IMR-90 (cell line): ENCODE measurements at regions not wholly inside any gene's neighbourhood (a gene's known extent, or its start where the extent isn't known, plus 50 kb on each side); places are given as distances from the start of the nearest gene placed in this dataset.

Source experiments
- ATAC-seq: fragments of 200-7000 bp; cut with Tn5 transposase; 2 replicates; pipeline ENCODE4 v1.9.1; 2020; ENCODE audit warnings: low read depth, mild to moderate bottlenecking, moderate library complexity
- BruUV-seq: library from RNA; stranded (reverse); fragments of 400-500 nt; replicated peaks from 2 replicates; lab custom pipeline; 2021; lab: Mats Ljungman, UMichigan
- CTCF ChIA-PET: fragments of 300-600 bp; formaldehyde crosslinking; extraction: SDS; loops from one replicate; lab custom pipeline; 2021; ENCODE audit warnings: antibody characterized with exemption; lab: Yijun Ruan, JAX
- POLR2A ChIA-PET: fragments of 300-600 bp; sonication (Branson Sonifier 250); formaldehyde crosslinking; loops from one replicate; lab custom pipeline; 2022; ENCODE audit warnings: antibody characterized with exemption; ENCODE audit not compliant: unreplicated experiment; lab: Charles Lee
- DNase-seq: peaks from one replicate; pipeline ENCODE4 v3.0.0; 2013
- H2AFZ ChIP-seq: replicated peaks from 2 replicates; pipeline ENCODE3; 2013; ENCODE audit warnings: low read length, mild to moderate bottlenecking; ENCODE audit not compliant: poor library complexity
- H2AK5ac ChIP-seq: 2 replicates; pipeline ENCODE4 v1.6.1; 2013; ENCODE audit warnings: low read depth, low read length, inconsistent platforms
- H2AK9ac ChIP-seq: replicated peaks from 2 replicates; pipeline ENCODE3; 2013; ENCODE audit warnings: mild to moderate bottlenecking, low read depth, low read length, moderate library complexity; ENCODE audit not compliant: poor library complexity
- H2BK120ac ChIP-seq: 2 replicates; pipeline ENCODE4 v1.6.1; 2013; ENCODE audit warnings: low read depth, low read length, inconsistent platforms
- H2BK15ac ChIP-seq: 3 replicates; pipeline ENCODE4 v1.6.1; 2013; ENCODE audit warnings: low read depth, low read length, inconsistent platforms
- H2BK20ac ChIP-seq: 2 replicates; pipeline ENCODE4 v1.6.1; 2013; ENCODE audit warnings: low read depth, mild to moderate bottlenecking, inconsistent platforms, low read length, moderate library complexity
- H2BK5ac ChIP-seq: 2 replicates; pipeline ENCODE4 v1.6.1; 2013; ENCODE audit warnings: mild to moderate bottlenecking, low read depth, low read length, inconsistent platforms; ENCODE audit not compliant: poor library complexity, severe bottlenecking
- H3K14ac ChIP-seq: replicated peaks from 2 replicates; pipeline ENCODE4 v1.6.1; 2013; ENCODE audit warnings: low read depth, low read length, inconsistent platforms
- H3K18ac ChIP-seq: 2 replicates; pipeline ENCODE4 v1.6.1; 2013; ENCODE audit warnings: low read depth, low read length, control low read depth
- H3K23ac ChIP-seq: 2 replicates; pipeline ENCODE4 v1.6.1; 2013; ENCODE audit warnings: low read depth, low read length, inconsistent platforms
- H3K27ac ChIP-seq: 2 replicates; pipeline ENCODE4 v1.5.1; 2013; ENCODE audit warnings: mild to moderate bottlenecking, control low read depth, low read length; ENCODE audit not compliant: insufficient read depth
- H3K27me3 ChIP-seq: 2 replicates; pipeline ENCODE4 v1.6.1; 2013; ENCODE audit warnings: low read length; ENCODE audit not compliant: control insufficient read depth, insufficient read depth
- H3K36me3 ChIP-seq: 2 replicates; pipeline ENCODE4 v1.6.1; 2013; ENCODE audit warnings: low read length, mixed read lengths; ENCODE audit not compliant: control insufficient read depth, insufficient read depth
- H3K4ac ChIP-seq: 2 replicates; pipeline ENCODE4 v1.6.1; 2013; ENCODE audit warnings: low read depth, low read length, inconsistent platforms
- H3K4me1 ChIP-seq: 2 replicates; pipeline ENCODE4 v1.6.1; 2013; ENCODE audit warnings: low read length, mixed read lengths; ENCODE audit not compliant: control insufficient read depth, insufficient read depth
- H3K4me2 ChIP-seq: 2 replicates; pipeline ENCODE4 v1.6.1; 2013; ENCODE audit warnings: low read depth, mild to moderate bottlenecking, control low read depth, low read length, moderate library complexity
- H3K4me3 ChIP-seq: 2 replicates; pipeline ENCODE4 v1.5.1; 2013; ENCODE audit warnings: low read depth, mild to moderate bottlenecking, control low read depth, low read length, moderate library complexity; ENCODE audit not compliant: insufficient read depth
- H3K56ac ChIP-seq: 2 replicates; pipeline ENCODE4 v1.6.1; 2013; ENCODE audit warnings: low read length, inconsistent platforms; ENCODE audit not compliant: insufficient read depth; ENCODE audit errors: extremely low read depth
- H3K79me1 ChIP-seq, 2 experiments: 2 replicates each; pipeline ENCODE4 v1.6.1; 2013; ENCODE audit warnings: low read length in 2 of 2, inconsistent platforms in 1 of 2, low read depth in 1 of 2
- H3K9ac ChIP-seq: 2 replicates; pipeline ENCODE4 v1.6.1; 2013; ENCODE audit warnings: low read depth, low read length, control low read depth
- H3K9me1 ChIP-seq: 2 replicates; pipeline ENCODE4 v1.6.1; 2013; ENCODE audit warnings: low read length, inconsistent platforms; ENCODE audit not compliant: insufficient read depth
- H3K9me3 ChIP-seq: 2 replicates; pipeline ENCODE4 v1.6.1; 2013; ENCODE audit warnings: low read length; ENCODE audit not compliant: control insufficient read depth, insufficient read depth
- H4K20me1 ChIP-seq: 2 replicates; pipeline ENCODE4 v1.6.1; 2013; ENCODE audit warnings: low read length, inconsistent platforms; ENCODE audit not compliant: insufficient read depth
- H4K5ac ChIP-seq: 2 replicates; pipeline ENCODE4 v1.6.1; 2013; ENCODE audit warnings: mild to moderate bottlenecking, low read depth, low read length, control low read depth
- H4K8ac ChIP-seq, 2 experiments: 2 replicates each; pipeline ENCODE4 v1.6.1; 2013; ENCODE audit warnings: low read depth in 2 of 2, low read length in 2 of 2, control low read depth in 1 of 2, inconsistent platforms in 1 of 2
- H4K91ac ChIP-seq: 2 replicates; pipeline ENCODE4 v1.6.1; 2013; ENCODE audit warnings: low read depth, low read length, inconsistent platforms; ENCODE audit not compliant: insufficient read depth
- CHD1 ChIP-seq: IDR thresholded peaks from 2 replicates; pipeline ENCODE4 v1.6.1; 2012; ENCODE audit warnings: low read depth, low read length, improper control_type of control experiment
- CTCF ChIP-seq: conservative IDR thresholded peaks from 2 replicates; pipeline ENCODE4 v1.5.1; 2012; ENCODE audit warnings: mild to moderate bottlenecking, low read depth, low read length, improper control_type of control experiment
- FOS ChIP-seq: fragments of 150-350 bp; IDR thresholded peaks from 2 replicates; pipeline ENCODE4 v1.6.1; 2016; ENCODE audit warnings: low read depth, low read length
- MAZ ChIP-seq: IDR thresholded peaks from 2 replicates; pipeline ENCODE4 v1.6.1; 2012; ENCODE audit warnings: low read depth, mild to moderate bottlenecking, low read length, improper control_type of control experiment, moderate library complexity, borderline replicate concordance
- POLR2A ChIP-seq: IDR thresholded peaks from 2 replicates; pipeline ENCODE4 v1.6.1; 2012; ENCODE audit warnings: mild to moderate bottlenecking, low read depth, low read length
- RCOR1 ChIP-seq: IDR thresholded peaks from 2 replicates; pipeline ENCODE4 v1.6.1; 2012; ENCODE audit warnings: mild to moderate bottlenecking, low read length, improper control_type of control experiment; ENCODE audit not compliant: insufficient replicate concordance
- RFX5 ChIP-seq: IDR thresholded peaks from 2 replicates; pipeline ENCODE4 v1.8.0; 2012; ENCODE audit warnings: low read depth, mild to moderate bottlenecking, low read length, moderate library complexity
- SMC3 ChIP-seq: fragments of 150-350 bp; IDR thresholded peaks from 2 replicates; pipeline ENCODE4 v1.6.1; 2016; ENCODE audit warnings: low read depth, mild to moderate bottlenecking, antibody characterized with exemption, low read length, moderate library complexity
- WGBS, 2 experiments: methylation state at CpG; one replicate each; pipeline versions ENCODE4 v1.1.5 to v1.1.7; 2013; ENCODE audit warnings: missing lambda C conversion rate in 2 of 2; ENCODE audit not compliant: insufficient read length in 1 of 2; ENCODE audit errors: extremely low coverage in 2 of 2; 5-methylcytosine and 5-hydroxymethylcytosine counted together
- dilution Hi-C: fragments of 300-500 bp; cut with HindIII; formaldehyde crosslinking; loops from one replicate; pipeline ENCODE4 v1.14.3; 2018; ENCODE audit warnings: low sequenced_read_pairs; ENCODE audit not compliant: unreplicated experiment
- in situ Hi-C: fragments of 300-500 bp; cut with MboI; formaldehyde crosslinking; loops from 3 replicates; pipeline ENCODE4 v1.14.3; 2019; ENCODE audit warnings: low sequenced_read_pairs, inconsistent platforms, mixed read lengths
- intact Hi-C: fragments of 100-400 bp; cut with micrococcal nuclease; formaldehyde crosslinking; loops from 2 replicates; pipeline ENCODE4 v1.10.0; 2022

- H3K4ac ChIP-seq = no peak overlapping the region
- H3K27ac ChIP-seq = no peak overlapping the region
- no peak overlapping the region for H2BK120ac ChIP-seq
- no CpG with 5 or more reads among the region's 8 CpGs for WGBS, 2 experiments
- H3K36me3 ChIP-seq = no peaks in the 10 kb centered on the region
- no peak overlapping the region for H3K4me2 ChIP-seq
- no peak overlapping the region for H3K56ac ChIP-seq
- ChIA-PET POLR2A (no interaction called here), CTCF (no interaction called here)
- no peak overlapping the region for H3K23ac ChIP-seq
- H2AK9ac ChIP-seq = no peak overlapping the region
- H2BK15ac ChIP-seq = no peak overlapping the region
- H2BK5ac ChIP-seq = no peak overlapping the region
- no TSS peak for BruUV-seq
- no peak overlapping the region for H2AK5ac ChIP-seq
- peaks cover 2% of the 10 kb centered on the region for H3K27me3 ChIP-seq
- H3K9me1 ChIP-seq = no peaks in the 10 kb centered on the region
- no peak overlapping the region for H3K18ac ChIP-seq
- no peaks in the 10 kb centered on the region for H3K9me3 ChIP-seq
- no peak overlapping the region for H3K14ac ChIP-seq
- H4K91ac ChIP-seq = no peak overlapping the region
- in situ Hi-C loops (no loop called here), dilution Hi-C loops (no loop called here), intact Hi-C loops (no loop called here)
- H3K9ac ChIP-seq = no peak overlapping the region
- no peaks in the 10 kb centered on the region for H3K79me1 ChIP-seq
- no peaks in the 10 kb centered on the region for H4K20me1 ChIP-seq
- ATAC-seq (no peak), DNase-seq (no peak)
- H4K8ac ChIP-seq = no peak overlapping the region
- H3K4me3 ChIP-seq = no peak overlapping the region
- no peak overlapping the region for H2AFZ ChIP-seq
- H3K4me1 ChIP-seq = no peaks in the 10 kb centered on the region
- no peak overlapping the region for H4K5ac ChIP-seq
- no peak overlapping the region for H2BK20ac ChIP-seq
- TF ChIP-seq CHD1 (no peak), CTCF (no peak), RFX5 (no peak), FOS (no peak), RCOR1 (no peak), MAZ (no peak), SMC3 (no peak), POLR2A (no peak)
These were observed 61.6 kb upstream of the MSH6 start for GRCh38 chr2:47721296-47721695.
